ENCODE measurements at regions not wholly inside any gene's neighbourhood (a gene's known extent, or its start where the extent isn't known, plus 50 kb on each side); places are given as distances from the start of the nearest gene placed in this dataset.

DNA sequence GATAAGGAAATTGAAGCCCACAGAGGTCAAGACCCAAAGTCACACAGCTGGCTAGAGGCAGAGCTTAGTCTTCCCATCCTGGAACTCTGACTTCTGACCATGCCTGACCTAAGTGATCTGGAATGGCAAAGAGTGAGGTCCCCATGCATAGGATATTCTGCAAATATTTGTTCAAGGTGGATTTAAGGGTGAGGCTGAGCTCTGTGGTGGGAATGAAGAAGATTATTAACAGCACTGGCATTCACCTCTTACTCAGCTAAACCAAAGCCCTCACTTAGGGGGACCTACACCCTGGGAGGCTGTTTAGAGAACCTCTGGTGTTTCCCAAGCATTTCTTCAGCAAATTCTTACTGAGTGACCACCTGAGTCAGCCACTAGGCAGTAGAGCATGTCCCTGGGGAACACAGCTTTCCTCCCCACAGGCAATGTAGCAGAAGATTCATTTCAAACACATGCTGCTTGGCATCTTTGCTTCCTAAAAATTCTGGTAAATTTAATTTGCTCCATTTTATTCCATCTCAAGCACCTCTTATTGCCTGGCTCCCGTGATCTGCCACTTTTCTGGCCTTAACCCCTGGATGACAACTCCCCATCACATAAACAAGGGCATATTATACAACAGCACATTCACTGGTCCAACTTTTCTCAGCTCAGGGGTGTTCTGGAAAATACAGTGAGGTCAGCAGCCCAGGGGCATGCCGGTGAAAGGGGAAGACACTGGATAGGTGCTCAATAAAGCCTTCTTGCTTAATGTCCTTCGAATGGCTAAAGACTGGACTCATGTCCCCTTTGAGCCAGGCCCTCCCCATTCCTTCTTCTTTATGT is 176.0 kb downstream of the ABHD5 start:
- DNase-seq (ENCODE audit: low read depth) = peak; percentile 69

DNA sequence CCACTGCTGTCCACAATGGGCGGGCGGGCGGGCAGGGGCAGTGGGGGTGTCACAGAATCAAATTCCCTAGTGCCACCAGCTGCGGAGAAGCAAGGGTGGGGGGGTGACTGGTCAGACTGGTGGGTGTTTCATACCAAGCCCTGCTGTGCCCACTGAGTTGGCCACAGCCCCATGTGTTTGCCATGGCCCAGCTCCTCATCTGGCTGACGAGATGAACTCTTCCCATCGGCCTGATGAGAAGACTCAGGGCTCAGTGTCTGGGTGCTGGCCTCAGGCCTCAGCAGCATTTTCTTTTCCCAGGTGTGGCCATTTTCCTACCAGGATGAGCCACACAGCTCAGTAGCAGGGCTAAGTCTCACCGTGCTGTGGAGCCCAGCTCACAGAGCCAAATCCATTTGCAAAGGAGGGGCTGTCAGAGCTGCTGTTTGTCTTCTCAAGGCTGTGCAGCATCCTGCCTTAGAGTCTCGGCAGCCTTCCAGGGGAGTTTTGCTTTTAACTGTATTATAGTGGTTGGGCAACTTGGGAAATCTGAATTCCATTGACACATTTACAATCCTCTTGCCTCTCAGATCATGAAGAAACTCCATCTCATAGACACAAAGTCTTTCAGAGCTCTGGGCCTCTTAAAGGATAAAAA is 176.8 kb downstream of the ABHD5 start:
- DNase-seq (ENCODE audit: low read depth) = peak; percentile 74

DNA sequence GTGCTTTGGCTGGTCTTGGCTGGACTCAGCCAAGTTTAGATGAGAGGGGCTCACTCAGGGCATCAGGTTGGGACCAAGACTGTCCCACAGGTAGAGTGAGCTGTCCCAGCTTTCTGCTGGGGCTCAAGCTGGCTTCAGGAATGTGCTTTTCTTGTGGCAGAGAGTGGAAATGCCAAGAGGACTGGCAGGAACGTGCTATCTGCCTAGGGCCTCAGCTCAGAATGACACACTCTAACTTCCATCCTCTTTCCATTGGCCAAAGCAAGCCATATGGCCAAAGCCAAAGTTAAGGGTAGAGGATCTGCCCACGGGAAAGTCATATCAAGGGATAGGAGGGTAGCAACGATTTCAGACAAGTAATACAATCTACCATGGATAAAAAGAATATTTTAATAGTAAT is 178.8 kb downstream of the ABHD5 start:
- no peak for DNase-seq (ENCODE audit: low read depth)

DNA sequence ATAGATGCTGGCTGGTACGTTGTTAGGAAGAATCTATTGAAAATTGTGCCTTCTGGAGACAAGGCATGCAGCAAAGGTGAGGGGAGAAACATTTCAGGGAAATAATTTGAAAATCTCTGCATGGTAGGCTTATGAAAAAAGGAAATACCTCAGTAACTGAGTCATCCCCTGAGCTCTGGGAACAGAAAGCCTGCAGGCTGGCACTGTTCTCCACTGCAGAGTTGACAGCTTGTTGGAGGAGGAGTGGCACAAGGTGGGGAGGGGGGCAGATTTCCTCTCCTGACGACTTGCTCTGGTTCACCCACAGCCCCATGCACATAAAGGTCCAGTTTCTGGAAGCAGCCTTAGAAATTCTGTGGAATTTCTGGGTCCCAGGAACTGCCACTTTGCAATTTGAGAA is 179.4 kb downstream of the ABHD5 start:
- DNase-seq (ENCODE audit: low read depth) = peak; percentile 39

DNA sequence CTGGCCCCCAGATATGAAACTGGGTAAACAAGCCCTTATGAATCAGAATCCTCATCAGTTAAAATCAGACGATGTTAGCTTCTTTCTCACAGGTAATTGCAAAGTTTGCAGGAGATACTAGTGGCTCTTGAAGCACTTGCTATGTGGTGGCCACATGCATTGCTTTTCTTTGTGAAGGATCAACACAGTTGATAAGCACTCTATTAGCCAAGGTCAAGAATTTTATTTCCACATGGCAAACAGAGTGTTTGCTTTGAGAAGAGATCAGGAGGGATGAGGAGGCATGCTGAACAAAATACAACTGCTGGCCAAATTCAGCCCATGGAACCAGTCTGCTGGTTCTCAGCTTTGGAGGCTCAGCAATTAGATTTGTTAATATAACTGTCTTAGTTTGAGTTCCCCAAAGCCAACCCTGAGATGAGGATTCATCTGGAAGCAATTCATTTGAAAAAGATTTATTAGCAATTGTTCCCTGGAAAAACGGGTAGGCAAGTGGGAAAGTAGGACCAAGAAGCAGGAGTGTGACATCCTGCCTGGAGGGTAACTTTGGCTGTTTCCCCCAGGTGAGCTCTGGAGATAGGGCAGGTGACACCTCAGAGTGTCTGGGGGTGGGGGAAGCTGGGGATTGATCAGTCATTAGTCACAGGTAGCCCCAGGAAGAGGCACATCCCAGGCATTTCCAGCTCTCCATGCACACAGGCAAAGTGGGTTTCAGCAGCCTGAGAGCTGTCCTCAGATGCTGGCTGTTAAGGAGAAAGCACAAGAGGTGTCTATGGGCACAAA is 180.3 kb downstream of the ABHD5 start:
- DNase-seq (ENCODE audit: low read depth) = no peak

DNA sequence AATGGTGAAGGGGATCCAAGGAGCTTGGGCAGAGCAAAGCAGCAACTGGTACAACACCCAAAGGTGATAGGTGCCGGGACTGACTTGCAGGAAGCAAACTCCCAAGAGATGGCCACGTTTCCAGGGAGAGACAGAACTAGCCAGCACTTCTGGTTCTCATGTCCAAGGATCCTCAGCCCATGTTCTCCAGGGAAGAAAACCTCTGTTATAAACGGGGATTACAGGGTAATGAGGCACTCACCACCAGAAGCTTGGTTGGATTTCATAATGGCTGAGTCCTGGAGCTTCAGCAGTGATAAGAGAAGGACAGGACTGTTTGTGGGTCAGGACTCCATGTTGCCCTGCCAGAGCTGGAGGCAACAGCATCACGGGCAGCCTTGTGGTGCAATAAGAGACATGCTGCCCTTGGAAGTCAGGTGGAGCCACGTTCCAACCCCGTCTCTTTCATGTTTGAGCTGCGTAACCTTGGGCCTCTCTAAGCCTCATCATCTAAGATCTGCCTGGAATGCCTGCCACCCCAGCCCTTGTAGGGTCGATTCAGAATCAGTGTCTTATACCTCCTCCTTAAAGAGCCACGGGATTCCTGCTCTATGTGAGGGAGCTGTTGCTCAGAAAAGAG is 181.0 kb downstream of the ABHD5 start:
- no peak for DNase-seq (ENCODE audit: low read depth)

DNA sequence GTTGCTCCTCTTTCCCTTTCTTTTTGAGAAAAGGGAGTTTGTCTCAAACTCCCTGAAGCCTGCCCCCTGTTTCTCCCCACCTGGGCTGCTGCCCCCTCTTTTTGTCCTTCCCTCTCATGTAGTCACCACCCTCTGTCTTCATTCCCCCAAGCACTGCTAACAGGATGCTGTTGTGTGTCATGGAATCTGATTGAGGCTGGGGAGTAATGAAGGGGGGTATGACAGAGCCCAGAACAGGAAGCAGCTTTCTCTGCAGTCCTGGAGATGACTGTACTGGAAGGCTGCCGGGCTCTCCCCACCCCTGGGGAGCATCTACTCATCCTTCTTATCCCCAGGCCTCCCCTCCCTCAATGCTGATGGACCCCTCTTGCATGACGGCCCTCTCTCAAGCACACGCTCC is 181.6 kb downstream of the ABHD5 start:
- DNase-seq (ENCODE audit: low read depth) = peak; percentile 84

DNA sequence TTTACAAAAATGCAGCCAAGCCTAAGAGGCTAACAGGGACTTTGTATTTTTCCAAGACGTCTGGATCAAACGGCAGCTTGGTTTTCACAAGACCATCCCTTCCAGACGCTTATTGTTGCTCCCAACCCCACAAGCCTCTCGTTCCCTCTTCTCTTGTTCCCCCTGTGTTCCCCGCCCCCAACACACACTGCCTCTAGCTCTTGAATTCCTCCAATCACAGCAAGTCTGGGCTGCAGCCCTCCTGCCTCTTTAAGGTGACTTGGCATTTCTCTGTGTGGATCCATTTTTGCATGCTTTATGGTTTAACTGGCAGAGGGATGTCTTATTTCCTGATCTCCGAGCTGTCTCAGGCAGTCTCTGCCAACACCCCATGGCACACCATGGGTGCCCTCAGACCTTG is 182.2 kb downstream of the ABHD5 start:
- DNase-seq (ENCODE audit: low read depth) = peak; percentile 40

DNA sequence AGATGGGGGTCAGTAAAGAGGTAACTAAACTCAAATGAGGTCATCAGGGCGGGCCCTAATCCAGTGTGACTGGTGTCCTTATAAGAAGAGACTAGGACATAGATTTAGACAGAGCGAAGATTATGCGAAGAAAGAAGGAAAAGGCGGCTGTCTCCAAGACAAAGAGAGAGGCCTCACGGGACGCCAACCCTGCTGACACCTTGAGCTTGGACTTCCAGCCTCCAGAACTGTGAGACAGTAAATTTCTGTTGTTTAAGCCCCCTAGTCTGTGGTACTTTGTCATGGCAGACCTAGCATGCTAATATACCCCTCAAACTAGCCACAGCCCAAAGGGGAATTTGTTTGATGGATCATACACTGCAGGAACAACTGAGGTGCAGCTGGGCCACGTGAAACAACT is 183.0 kb downstream of the ABHD5 start:
- no peak for DNase-seq (ENCODE audit: low read depth)

DNA sequence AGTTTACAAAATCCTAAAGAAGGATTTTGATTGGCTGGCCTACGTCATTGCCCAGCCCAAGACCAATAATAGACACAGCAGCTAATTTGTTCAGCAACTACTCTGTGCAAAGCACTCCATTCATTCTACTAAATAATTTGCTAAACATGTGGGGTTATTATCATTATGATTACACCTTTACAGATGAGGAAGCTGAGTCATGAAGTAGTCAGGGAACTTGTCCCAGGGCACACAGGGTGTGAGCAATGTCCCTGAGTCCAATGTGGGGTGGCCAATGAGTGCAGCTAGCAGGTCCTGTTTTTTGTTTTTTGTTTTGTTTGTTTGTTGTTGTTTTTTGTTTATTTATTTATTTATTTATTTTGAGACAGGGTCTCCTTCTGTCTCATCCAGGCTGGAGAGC is 183.6 kb downstream of the ABHD5 start:
- no peak for DNase-seq (ENCODE audit: low read depth)

DNA sequence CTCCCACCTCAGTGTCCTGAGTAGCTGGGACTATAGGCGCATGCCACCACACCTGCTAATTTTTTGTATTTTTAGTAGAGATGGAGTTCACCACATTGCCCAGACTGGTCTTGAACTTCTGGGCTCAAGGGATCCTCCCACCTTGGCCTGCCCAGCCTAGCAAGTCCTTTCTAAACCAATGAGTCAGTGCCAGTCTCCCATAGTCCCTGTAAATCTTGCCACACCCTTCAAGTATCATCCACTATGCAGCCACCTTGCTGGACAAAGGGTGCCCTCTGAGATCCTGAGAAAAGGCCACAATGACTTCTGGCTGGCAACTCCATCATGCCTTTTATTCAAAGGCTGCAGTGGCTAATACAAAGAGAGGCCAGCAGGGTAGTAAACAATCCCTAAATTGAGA is 184.0 kb downstream of the ABHD5 start:
- no peak for DNase-seq (ENCODE audit: low read depth)

DNA sequence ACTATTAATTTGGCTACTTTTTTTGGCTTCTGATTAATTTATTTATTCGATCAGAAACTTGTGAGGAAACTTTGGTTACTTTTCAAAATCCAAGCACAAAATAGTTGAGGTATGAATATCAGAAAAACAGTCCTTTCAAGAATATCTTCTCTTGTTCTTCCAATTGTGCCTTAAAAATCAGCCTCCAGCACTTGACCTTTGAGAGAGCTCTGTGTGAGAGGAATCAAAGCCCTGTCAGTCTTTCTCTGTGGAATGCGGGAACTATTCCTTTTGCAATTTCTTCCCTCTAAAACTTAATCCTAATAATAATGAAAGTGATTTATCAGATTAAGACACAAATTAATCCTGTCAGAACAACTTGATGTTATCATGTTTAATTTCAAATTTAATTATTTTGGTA is 185.9 kb downstream of the ABHD5 start:
- no peak for DNase-seq (ENCODE audit: low read depth)

DNA sequence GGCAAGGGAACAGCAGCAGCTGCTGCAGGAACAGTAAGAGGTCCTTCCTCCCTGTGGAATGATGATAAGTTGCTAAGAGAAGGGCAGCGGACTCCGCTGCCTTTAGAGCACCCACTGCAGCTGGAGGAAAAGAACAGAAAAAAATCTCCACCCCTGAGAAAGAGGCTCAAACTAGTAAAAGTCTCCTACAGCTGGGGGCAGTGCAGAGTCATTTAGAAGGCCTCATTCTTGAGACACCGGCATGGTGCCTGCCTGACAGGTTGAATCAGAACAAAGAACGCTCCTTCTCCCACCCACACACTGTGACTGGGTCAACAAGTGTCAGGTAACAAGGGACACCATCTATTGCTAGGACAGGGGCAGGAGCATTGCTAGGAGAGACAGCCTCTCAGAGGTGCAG is 188.4 kb downstream of the ABHD5 start:
- no peak for DNase-seq (ENCODE audit: low read depth)

DNA sequence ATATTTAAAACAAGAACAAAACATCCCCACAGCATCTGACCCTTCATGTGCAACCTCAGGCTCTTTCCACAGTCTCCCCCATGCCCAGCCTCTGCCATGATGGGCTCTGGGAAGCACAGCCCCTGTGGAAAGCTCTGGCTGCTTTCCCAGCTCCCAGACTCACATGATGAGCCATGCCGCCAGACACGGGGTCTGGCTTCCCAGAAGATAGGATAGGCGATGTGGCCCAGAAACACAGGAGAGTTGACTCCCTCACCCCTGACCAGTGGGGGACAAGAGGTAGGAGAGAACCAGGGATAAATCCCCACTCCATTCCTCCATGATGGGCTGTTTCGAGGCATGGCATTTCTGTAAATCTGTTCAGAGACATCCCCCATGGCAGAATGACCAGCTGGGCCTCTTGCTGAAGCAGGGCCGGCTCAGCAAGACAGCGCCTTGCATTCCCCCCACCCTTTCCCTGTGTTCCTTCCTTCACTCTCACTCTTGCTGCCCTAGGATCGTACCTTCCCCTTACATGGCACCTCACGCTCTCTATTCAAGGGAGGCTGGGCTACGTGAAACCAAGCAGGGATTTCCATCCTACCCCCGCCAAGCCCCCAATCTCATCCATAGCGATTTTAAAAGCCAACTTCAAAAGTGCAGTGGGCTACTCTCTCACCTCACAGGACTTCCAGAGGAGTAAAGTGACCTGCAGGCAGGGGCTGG is 192.4 kb downstream of the ABHD5 start:
- no peak for DNase-seq (ENCODE audit: low read depth)

DNA sequence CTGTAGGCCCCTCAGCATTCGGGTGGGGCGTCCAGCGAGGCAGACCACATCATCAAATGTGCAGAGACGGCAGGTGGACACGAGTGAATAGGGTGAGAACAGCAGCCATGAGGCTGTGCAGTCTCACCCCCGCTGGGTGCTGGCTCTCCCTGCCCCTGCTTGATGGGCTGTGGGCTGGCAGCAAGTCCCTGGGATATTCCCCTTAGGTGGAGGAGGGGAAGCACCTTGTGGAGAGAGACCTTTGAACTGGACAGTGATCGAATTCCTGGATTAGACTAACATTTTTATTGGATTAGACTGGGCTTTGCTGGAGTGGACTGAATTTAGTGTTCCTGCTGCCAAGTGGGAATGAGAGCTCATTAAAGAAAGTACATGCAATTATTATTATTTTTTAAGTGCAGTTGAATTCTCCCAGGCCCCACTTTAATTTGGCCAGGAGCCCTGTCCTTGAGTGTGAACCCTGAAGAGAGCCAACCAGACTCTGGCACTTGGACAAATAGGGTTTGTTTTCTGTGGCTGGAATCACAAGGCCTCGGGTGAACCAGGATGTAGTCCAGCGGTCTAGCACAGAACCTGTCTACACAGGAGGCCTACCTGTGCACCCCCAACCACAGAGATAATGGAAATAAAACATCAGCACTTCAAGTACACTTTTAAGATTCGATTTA is 193.1 kb downstream of the ABHD5 start:
- DNase-seq (ENCODE audit: low read depth) = no peak

DNA sequence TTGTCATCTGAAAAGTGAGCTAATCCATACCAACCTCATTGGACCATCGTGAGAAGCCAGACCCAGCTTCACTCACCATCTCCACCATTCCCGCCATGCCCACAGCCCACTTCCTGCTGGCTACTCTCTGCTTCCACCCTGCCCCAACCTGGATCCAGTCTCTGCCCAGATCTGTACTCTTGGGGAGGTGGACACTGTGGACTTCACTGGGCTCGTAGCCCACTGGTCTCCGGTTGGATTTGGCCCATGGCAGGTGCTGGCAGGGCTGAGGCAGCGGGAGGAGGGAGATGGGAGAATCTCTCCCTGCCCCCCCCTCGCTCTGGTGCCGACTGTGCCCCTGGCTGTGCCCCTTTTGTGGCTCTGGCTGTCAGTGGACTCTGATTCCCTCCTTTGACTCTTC is 193.8 kb downstream of the ABHD5 start:
- no peak for DNase-seq (ENCODE audit: low read depth)

DNA sequence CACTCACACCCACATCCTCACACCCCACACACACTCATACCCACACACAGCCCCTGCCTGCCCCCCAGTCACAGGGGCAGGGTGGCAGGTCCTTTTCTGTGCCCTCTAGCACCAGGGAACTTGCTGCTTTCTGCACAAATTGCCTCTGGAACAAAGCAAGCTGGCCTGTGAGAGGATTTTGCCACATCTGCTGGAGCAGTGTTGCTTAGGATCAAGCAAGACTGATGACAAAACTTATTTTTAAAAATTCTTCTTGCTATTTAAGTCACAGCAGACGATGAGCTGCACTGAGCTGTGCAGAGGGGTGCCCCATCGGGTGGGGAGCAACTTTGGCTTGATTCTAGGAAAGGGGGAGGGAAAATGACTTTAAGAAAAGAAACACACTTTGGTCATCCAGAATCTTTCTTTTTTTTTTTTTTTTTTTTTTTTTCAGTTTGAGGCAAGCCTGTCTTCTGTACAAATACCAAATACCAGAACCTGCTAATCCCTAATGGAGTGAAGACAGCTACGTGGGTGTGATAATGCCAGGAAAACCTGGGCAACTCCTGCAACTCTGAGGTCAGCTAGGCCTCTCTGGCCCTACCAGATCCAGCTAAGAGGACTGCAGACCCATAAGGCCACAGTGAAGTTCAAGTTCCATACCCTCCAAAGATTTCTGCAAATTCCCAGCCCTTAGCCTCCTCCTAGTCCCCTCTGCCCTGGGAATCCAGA is 195.3 kb downstream of the ABHD5 start:
- DNase-seq (ENCODE audit: low read depth) = no peak

DNA sequence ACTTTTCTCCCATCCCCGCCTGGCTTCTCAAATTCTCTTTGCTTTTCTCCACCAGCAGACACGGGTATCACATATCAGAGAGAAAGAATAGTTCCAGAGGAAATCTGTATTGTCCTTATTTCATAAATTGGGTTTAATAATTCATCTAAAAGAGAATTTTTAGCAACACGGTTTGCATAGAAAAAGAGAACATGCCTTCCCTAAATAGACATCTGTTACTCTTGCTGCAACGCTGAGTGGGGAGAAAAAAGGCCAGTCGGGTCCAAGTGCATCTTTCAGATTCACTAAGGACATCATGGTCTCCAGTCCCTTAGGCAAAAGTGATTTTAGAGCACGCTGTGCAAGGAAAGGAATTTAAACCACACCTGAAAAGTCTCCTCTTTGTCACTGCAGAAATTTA is 201.3 kb downstream of the ABHD5 start:
- no peak for DNase-seq (ENCODE audit: low read depth)

DNA sequence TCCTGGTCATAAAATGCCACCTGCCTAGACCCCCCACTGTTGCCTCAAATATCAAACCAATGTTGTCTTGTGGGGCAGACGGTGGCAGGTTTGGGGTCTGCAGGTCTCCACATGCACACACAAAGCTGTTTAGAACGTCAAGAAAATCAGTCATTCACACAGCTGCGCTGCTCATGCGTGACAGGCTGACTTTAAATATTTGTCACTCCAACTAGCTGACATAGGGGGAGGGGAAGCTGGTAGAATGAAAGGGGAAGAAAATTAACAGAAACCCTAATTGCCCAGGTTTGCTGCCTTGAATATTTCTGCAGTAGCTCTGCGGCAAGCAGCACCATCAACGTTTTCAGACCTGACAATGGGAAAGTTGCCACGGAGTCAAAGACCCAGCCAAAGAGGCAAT is 201.8 kb downstream of the ABHD5 start:
- DNase-seq (ENCODE audit: low read depth) = no peak

DNA sequence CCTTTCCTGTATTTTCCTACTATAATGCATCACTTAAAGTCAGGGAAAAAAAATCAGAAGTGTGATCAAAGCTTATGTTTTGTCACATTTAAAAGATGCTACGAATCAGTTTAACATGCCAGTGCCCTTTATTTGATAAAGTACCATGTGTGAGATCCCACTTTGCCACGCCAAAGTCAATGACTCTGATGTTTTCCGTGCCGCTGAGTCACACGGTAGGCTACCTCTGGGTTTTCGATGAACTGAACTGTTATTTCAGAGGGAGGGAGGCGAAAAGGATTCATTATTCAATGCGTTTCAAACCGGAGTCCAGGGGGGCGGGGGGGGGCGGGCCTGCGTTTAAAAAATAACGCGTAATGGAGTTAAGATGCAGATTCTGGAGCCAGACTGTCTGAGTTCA is 203.0 kb downstream of the ABHD5 start:
- no peak for DNase-seq (ENCODE audit: low read depth)
